Hematopoietic multipotent progenitor cell (in vitro differentiated cells): ENCODE measurements at regions not wholly inside any gene's neighbourhood (a gene's known extent, or its start where the extent isn't known, plus 50 kb on each side); places are given as distances from the start of the nearest gene placed in this dataset.

Experiments used
- DNase-seq, 3 donors: peaks; one replicate each; pipeline ENCODE4 v3.0.0-alpha.2; 2011 to 2015; ENCODE audit warnings: low read depth in 2 of 3, low spot score in 2 of 3

GRCh38 chr13:72181661-72182060, 314.7 kb upstream of the DACH1 start:
- DNase-seq, result no peak

- no peak for DNase-seq
Measured at GRCh38 chr13:72180253-72180952, 313.4 kb upstream of the DACH1 start.

DNA sequence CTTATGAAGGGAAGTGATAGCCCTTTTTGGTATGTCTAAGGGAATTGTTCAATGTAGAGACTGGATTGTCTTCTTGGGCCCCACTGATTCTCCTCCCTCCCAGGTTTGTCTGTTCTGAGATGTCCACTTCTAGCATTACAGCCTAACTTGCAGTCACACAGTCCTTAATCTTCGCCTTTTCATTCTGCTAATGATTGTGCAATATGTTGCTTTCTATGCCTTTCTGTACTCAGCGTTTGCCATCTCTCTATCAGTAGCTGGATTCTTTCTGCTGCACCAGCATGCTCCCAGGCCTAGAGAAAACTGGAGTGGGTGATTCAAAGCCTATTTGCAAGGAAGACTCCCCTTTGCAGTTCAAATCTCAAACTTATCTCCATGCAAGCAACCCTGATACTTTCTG, 307.5 kb upstream of the DACH1 start:
- DNase-seq, result no peak

GRCh38 chr13:72170571-72170970, 303.6 kb upstream of the DACH1 start:
- DNase-seq, result peak in 1 of 3 donors; percentile 3

GRCh38 chr13:72168126-72168855, 301.3 kb upstream of the DACH1 start:
- peak in 2 of 3 donors; percentile 5 to 50 for DNase-seq

- peak in 1 of 3 donors; percentile 35 for DNase-seq
Measured at GRCh38 chr13:72166102-72166650, 299.2 kb upstream of the DACH1 start.

- no peak for DNase-seq
Measured at GRCh38 chr13:72165276-72165675, 298.3 kb upstream of the DACH1 start.

DNA sequence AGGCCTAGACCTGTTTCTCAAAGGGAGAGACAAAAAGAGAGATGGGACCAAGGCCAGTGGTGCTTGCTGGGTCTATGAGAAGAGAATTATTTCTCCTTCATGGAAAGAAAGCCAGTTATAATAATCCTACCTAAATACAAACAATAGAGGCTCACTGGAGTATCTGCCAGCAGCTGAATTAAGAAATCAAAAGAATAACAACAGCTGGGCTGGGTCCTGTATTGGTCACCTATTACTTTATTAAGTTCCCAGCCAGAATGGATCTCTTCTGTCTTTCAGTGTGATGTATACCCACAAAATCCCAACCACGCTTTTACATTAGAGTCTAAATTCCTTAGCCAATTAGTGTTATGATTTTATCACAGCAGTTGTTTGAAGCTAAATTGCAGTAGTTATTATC, 297.8 kb upstream of the DACH1 start:
- no peak for DNase-seq

DNA sequence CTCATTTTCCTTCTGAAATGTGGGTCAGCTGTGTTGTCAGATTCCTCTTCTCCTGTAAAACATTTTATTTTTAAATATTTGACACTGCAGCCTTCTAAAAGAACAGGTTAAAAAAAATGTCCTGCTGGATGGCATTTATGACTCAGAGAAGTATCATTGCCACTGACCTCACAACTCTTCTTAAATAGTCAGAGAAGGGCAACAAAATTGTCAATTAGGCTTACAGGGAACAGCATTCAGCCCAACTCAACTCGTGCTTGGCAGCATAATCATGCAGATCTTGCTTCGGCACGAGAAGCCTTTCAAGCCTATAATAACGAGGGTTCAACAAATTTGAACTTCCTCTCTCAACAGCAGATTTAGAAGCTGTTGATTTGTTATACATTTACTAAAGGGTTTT, 296.7 kb upstream of the DACH1 start:
- no peak for DNase-seq

DNA sequence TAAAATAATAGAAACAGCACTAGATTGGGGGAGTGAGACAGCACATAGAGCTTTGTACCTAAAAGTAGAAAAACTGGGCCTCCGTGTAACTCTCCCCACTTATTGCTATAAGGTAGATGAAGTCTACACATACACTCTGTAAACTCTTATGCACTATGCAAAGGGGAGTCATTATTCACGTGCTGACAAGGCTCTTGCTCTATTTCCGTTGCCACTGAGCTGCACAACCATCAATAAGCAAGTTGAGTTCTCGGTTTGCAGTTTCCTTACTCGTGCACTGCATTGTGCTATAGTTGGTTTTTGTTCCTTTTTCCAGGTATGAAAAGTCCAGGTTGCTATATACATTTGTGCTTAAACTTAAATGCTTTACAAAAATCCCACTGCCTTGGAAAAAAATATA, 294.0 kb upstream of the DACH1 start:
- DNase-seq, result no peak

DNA sequence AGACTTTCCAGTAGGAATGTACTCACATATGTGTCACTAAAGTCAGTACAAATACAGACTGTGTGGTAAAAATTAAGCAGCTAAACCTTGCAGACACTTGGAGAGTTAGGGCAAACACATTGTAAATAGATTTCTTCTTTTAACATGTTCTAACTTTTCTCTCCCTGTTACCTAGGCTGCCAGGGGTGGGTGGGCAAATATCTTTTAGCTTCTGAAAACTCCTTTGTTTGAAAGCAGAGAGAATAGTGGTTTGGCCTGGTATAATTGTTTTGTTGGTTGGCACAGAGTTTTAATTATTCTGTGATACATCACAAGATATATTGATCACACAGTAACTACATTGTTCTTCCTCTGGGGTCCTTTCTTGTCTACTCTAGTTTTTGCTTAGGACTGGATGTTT, 289.8 kb upstream of the DACH1 start:
- no peak for DNase-seq

- no peak for DNase-seq
Measured at GRCh38 chr13:72153272-72153671, 286.3 kb upstream of the DACH1 start.

GRCh38 chr13:72151241-72151640, 284.2 kb upstream of the DACH1 start:
- no peak for DNase-seq

GRCh38 chr13:72150502-72150901, 283.5 kb upstream of the DACH1 start:
- DNase-seq, result no peak

DNA sequence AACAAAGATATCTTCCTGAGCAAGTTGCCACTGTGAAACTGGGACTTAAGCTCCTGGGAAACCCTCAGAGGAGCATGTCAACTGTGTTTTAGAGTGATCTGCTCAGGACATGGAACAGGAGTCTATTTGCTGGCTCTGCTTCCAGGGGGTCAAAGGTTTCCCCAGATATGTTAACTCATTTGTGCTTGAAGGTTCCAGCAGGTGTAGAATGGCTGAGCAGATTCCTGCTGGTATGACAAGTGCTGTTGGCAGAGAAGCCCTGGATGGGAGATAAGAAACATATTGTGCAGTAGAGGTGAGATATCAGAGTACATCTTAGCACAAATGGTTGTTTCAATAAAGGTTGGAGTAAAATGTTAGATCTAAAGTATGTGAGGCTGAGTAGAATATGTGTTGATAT, 282.7 kb upstream of the DACH1 start:
- DNase-seq, result no peak

- no peak for DNase-seq
Measured at GRCh38 chr13:72146816-72147215, 279.8 kb upstream of the DACH1 start.

- DNase-seq, result no peak
Measured at GRCh38 chr13:72145383-72145782, 278.4 kb upstream of the DACH1 start.

DNA sequence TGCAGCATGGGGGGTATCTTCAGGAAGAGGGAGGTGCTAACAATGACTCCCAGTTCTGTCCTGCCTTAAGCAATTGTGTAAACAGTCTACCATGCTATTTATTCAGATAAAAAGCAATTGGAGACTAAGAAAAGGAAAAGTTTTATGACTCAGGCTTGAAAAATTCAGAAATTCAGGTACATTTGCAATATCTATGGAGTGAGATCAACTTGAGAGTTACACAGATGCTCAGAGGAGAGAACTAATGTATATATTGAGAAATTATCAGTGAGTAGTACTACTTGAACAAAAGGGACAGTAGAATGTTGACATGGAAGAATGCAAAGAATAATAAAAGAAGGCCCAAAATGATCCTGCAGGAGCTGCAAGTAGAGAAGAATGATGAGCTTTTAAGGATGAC, 277.6 kb upstream of the DACH1 start:
- no peak for DNase-seq

DNA sequence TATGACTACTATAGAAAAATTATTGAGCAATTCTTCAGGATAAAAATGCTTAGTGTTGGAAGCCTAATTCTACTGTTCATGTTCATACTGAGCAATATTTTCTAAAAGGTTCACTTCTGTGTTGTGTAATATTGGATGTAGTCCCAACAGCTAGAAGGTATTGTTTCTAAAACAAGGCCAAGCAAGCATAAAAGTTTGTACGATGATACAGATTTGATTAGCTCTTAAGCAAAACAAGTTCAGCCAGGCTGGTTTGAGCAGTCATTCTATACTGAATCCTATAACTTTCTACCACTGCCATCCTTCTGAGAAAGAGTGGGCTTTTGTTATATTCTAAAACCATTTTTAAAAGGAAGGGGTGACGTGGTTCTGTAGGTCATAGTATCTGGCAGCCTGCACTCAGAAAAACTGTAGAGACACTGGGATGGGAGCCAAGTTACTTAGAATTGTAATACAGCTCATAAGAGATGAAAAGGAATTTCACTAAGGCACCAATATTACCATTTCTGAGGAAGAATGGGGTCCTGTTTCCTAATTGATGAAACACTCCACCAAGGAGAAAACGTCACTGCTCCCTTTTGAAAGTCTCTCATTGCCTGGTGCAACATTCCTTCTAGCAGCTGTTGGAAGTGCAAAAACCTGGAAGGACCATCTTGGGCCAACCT, 275.0 kb upstream of the DACH1 start:
- DNase-seq, result no peak

- no peak for DNase-seq
Measured at GRCh38 chr13:72139192-72139591, 272.2 kb upstream of the DACH1 start.

GRCh38 chr13:72132075-72132474, 265.1 kb upstream of the DACH1 start:
- no peak for DNase-seq

DNA sequence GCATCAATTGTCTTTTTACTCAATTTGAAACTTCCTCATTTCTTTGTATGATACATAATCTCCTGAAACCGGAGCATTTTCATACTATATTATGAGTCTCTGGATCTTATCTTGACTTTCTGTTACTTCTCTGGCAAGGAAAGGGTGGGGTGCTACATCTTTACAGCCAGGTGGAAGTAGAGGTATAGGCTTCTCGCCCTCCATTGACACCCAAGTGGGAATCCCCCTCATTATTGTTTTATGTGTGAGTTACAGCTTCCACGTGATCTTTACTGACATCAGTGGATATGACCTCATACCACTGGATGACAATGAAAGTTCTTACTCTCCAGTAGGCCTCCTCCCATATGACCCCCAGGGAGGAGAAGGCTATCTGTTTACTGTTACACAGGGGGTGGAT, 262.1 kb upstream of the DACH1 start:
- DNase-seq, result no peak
